HG03575 (cell line): ENCODE measurements at regions not wholly inside any gene's neighbourhood (a gene's known extent, or its start where the extent isn't known, plus 50 kb on each side); places are given as distances from the start of the nearest gene placed in this dataset.
"Not testable (repeated sequence)": the region's sequence is repeated elsewhere in the genome, so short reads cannot be mapped to it uniquely, and the experiment has no call there.

ENCODE experiments used
- ATAC-seq: cut with Tn5 transposase; IDR thresholded peaks from one replicate; pipeline ENCODE4 v1.9.1; 2021; ENCODE audit not compliant: unreplicated experiment, insufficient number of reproducible peaks, low FRiP score; ENCODE audit errors: extremely low read depth

DNA sequence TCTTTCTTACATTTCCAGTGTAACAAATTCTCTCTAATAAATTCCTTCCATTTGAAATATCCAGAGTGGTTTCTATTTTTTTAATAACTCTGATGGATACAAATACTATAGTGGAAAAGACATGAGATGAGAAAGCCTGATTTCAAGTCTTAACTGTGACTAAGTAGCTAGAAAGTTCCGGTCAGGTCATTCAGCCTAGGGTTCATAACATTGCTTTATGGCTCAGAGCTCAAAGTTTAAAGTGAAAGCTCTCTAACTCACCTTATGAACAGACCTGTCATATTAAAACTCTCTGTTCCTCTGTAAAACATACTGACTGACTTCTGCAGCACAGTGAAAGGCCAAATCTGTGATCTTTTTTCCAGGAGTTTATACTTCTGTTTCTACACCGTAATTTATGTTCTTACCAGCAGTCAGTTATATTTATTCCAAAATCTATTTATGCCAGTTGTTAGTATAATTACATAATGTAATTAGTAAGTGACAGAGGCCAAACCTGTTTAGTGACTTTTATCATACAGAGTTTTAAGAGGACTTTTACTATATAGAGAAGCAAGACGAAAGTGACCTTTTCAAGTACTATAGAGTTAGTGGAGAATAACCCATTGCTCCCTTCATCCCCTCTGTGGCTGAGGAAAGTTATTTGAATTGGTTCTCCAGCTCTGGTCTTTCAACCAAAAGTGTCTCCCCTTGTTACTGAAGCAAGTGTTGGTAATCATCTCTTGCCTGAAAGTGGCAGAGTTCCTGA lies 118.8 kb upstream of the PDE1A start:
- peak; percentile 73 for ATAC-seq

DNA sequence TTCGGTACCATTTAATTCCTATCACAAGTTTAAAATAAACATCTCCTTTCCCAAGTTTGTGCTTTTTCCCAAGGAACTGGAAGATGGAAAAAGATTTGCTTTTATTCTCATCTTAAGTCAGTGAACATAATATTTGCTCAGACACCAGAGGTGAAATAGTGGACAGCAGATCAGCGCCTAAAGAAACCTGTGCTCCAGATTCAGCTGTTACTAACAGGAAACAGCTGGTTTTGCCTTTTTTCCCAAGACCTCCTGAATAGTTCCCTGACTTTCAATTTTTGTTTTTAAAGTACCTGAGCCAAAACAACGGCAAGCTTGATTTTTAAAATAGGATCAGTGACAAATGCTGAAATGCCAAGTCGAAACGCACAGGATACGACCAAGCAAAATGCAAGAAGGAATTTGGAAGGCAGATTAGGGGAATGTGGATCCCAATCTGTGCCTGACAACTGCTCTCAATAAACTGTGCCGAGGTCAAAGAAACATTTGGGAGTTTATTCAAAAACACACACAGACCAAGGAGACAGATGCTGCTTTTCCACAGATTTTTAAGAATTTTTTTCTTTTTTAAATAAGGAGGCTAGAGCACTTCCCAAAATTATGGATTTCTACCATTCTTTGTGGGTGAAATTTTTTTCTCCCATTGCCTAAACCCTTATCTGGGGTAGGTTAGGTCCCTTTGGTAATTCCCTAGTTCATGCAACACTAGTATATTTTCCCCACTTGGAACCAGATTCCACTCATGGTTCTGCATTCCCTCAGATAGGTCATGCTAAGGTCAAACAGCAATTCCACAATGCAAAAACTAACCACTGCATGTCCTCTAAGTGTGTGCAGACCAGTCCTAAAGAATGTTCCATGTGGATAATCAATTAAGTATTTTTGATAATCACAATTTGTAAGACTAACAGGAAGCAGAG lies 121.5 kb upstream of the PDE1A start:
- ATAC-seq, result no peak

DNA sequence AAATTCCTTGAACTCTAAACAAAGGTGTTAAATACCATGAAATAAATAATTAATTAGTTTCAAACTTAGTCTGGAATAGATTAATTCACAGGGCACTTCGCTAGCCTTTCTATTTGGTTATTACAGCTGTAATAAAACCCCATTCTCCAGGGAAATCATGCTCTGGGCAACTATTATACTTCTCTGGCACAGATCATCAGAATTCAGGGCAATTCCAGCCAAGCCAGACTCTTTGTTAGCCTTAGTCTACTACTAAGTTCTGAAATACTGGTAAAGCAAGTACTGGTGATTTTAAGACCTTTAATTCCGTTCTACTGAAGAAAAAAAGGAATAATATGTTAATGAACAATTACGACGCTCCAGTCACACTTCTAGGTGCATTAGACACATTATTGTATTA lies 123.4 kb upstream of the PDE1A start:
- no peak for ATAC-seq

DNA sequence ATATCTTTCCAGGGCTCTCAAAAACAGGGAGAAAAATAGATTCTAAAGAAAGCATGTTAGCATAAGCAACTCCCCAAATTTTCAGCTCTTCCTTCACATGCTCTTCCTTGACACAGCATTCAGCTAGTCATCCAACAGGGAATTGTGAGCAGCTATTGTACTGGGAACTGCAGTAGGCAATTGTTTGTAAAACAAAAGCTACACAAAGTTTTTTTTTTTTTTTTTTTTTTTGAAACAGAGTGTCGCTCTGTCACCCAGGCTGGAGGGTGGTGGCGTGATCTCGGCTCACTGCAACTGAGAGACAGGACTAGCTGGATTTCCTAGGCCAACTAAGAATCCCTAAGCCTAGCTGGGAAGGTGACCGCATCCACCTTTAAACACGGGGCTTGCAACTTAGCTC lies 125.4 kb upstream of the PDE1A start:
- not testable (repeated sequence) for ATAC-seq

DNA sequence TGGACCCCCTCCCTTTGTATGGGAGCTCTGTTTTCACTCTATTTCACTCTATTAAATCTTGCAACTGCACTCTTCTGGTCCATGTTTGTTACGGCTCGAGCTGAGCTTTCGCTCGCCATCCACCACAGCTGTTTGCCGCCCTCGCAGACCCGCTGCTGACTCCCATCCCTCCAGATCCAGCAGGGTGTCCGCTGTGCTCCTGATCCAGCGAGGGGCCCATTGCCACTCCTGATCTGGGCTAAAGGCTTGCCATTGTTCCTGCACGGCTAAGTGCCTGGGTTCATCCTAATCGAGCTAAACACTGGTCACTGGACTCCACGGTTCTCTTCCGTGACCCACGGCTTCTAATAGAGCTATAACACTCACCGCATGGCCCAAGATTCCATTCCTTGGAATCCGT lies 125.9 kb upstream of the PDE1A start:
- ATAC-seq, result not testable (repeated sequence)

DNA sequence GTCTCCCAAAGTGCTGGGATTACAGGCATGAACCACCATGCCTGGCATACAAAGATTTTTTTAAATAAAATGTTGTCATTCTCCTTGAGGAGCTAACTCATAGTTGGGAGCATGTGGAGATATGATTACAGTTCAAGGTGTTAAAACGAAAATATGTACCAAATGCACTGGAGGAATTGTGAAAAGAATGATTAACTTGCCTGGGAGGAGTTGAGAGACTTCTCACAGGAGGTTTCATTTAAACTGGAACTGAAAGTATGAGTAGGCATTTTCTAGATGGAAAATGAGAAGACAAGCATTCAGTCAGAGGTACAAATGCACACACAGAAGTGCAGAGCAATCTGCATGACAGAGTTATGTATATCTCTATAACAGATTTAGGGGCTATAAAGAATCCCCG lies 126.6 kb upstream of the PDE1A start:
- ATAC-seq, result peak; percentile 99

DNA sequence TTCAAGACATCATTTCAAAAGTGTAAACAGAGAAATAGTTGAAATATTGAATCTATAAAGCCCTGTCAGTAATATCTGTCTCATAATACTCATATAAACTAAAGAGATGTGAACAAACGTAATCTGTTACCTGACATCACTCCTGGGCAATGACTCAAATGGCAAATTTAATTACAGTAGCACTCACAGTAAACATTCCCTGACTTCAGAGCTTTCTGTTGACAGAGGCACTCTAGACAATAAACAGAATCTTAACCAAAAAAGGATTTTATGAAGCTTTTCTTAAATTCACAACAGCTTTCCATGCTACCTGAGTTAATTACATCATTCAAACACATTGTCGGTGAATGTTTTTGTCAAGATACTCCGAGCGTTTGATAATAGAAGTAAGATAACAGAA lies 128.1 kb upstream of the PDE1A start:
- ATAC-seq, result no peak

DNA sequence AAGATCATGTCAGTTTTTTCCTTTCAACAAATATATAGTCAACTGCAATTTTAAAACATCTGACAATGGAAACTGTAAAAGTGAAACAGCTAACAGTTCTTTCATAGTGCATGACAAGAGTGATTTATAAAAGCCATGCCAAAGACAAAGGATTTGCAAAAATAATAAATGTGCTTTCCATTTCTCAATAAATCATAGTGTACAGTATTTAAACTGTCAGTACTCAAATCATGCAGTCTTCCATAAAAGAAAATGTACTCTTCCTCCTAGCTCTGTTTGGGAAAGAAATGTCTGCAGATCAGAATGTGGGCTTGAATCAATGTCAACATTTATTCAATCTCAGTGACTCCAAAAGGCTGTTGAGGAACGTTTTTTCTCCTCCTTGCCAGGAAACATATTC lies 131.7 kb upstream of the PDE1A start:
- ATAC-seq, result no peak

DNA sequence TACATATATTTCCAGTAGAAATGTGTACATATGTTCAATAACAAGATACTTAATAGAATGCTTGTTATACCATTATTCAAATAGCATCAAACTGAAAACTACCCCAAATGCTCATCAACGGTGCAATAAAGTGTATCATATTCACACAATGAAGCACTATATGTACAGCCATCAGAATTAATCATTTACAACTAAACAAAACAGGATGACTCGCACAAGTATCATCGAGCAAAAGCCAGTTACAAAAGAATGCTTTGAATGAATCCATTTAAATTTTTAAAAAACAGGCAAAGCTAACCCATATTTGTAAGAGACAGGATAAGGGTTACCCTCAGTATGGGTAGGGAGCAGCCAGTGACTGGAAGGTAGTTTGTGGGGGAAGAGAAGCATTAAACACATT lies 132.8 kb upstream of the PDE1A start:
- no peak for ATAC-seq

DNA sequence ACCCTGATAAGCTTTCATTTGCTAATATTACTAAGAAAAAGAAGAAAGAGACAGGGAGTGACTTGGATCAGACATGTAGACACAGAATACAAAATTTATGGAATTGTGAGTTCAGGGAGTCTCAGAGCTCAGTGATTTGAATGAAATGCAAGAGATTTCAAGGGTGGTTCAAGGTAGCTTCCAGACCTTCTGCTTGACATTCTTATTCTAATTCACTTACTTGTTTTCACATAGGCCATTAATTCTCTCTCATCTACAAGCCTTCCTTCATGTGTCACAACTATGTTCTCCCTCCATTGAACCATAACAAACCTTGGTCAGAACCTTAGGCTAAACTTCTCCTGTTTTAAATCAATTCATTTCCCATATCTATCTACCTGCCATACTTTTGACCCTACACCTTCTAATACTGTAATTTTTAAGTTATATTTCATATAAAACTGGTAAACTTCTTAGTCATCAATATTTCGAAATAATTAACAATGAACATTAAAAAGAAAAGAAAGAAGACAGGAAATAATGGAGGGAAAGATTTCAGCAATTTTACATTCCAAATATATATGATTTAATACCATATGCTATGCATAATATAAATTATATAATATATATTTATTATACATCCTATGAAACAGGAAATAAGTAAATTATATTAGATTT lies 139.2 kb upstream of the PDE1A start:
- ATAC-seq, result no peak

DNA sequence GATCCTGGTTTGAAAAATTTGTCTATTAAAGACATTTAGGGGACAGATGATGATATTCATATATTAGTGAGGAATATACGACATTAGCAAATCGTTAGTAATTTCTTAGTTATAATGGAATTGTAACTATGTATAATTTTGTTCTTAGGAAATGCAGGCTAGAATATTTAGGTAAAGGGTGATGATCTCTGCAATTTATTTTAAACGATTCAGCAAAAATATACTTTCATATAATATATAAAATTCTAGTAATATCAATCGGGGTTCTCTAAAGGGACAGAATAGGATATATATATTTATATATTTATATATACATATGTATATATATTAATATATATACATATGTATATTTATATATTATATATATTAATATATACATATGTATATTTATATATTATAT lies 142.5 kb upstream of the DNAJC10 start:
- ATAC-seq, result no peak

DNA sequence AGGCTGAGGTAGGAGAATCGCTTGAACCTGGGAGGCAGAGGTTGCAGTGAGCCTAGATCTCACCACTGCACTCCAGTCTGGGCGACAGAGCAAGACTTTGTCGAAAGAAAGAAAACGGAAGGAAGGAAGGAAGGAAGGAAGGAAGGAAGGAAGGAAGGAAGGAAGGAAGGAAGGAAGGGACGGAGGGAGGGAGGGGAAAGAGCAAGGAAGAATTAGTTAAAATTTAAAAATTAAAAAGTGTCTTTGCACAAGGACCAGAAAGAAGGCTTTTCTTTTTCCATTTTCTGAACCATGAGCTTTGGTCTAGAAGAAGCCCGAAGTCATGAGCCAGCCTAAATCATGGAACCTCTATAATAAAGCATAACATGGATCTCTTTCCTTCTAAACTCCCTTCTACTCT lies 138.2 kb upstream of the DNAJC10 start:
- no peak for ATAC-seq

DNA sequence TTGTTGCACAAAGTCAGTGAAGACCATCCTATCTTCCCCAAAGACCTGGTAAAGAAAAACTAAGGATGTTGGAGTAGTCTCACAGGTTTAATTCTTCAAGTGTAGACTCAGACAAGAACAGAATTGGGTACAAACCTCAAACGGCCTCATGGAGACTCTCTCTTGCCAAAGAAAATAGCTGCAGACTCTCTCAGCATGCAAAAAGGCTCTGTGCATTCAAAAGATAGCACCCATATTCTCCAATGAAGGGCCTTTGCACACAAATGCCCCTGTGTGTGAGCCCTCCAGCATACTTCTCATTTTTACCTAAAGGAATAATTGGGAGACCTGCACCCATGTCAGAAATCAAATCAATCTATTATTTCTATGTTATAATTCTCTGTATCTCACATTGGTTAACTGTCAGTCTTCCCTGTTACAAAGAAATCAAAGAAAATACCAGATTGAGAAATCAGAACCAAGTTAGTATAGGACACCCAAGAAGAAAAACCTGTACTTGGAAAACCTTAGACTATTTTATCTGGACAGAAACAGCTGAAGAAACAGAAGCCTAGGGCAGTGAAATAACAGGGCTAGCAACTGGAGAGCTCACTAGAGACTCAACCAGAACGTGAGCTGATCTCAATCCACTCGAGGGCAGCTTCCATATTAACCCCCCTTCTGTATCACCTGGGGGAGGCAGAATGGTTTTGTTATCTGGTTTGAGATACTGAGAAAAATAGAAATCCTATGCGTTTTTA lies 134.7 kb upstream of the DNAJC10 start:
- no peak for ATAC-seq

DNA sequence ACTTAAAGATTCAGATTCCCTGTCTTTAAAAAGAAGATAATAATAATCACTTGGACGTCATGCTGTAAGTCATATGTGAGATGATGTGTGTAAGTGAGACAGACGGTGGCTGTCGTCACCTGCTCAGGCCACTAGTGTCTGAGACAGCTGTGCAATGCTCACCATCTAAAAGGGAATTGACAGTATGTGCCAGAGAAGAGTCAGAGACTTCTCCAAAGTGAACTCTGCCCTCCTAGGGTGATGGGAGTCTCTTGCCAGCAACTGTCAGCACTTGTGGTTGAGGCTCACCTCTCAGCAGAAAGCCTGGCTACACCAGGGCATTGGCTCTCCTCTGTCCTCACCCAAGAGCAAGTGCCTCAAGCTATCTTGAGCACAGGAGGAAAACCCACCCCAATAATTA lies 131.6 kb upstream of the DNAJC10 start:
- ATAC-seq, result no peak

DNA sequence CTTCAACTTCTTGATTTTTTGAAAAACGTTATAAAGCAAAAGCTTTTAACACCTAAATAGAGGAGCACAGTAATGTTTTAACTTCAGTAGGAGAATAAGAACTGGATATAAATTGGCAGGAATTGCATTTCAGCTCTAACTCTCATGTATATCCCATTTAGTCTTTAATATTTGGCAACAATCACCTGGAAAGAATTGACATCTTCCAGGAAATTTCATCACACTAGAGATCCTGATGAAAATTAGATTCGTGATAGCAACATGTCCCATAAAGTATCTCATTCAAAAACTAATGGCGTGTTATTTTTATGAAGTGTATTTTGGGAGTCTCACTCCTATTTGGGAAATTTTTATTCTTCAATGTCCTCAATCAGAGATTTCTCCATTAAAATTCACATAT lies 131.1 kb upstream of the DNAJC10 start:
- ATAC-seq, result no peak

DNA sequence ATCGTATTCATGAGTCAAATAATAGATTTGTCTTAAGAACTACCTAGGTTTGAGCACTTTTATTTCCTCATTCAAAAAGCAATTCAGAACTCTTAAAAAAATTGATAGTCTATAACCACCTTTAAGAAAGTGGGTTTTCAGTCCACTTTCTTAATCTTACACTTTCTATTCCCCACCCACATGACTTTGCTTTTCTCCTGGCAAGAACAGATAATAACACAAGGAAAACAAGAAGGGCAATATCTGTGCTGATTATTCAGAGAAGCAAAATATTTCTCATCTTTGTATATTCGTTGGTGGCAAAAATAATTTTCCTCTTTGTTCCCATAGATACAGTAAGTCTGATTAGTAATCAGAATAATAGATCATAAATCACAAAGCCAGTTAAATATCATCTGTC lies 130.6 kb upstream of the DNAJC10 start:
- no peak for ATAC-seq

DNA sequence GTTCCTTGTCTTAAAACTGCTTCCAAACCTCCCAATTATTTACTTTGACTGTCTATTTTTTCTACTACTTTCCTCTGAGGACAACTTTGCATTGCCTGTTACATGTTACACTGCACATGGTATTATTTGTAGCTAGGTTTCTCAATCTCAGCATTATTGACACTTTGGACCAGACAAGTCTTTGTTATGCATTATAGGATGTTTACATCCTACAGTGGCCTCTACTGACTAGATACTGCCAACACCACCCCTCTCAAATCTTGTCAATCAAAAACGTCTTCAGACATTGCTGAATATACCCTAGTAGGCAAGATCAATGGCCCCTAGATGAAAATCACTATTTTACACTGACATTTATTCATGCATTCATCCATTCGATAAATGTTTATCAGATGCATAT lies 129.6 kb upstream of the DNAJC10 start:
- ATAC-seq, result no peak

DNA sequence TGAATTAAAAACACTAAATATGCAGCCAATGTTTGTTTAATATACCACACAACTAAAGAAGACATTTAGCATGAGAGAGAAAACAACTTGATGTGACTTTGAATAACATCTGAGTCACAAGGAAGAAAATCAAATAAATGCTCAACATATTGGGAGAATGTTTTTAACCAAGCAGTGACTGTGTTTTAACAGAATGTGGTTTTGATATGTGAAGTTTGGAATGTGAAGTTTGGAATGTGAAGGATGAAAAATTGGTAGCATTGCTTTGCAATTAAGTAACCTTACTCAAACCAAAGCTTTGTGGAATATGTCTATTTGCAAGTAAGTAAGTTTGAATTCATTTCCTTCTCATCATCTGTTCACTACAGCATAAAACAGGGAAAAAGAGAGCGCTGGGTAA lies 128.2 kb upstream of the DNAJC10 start:
- no peak for ATAC-seq

DNA sequence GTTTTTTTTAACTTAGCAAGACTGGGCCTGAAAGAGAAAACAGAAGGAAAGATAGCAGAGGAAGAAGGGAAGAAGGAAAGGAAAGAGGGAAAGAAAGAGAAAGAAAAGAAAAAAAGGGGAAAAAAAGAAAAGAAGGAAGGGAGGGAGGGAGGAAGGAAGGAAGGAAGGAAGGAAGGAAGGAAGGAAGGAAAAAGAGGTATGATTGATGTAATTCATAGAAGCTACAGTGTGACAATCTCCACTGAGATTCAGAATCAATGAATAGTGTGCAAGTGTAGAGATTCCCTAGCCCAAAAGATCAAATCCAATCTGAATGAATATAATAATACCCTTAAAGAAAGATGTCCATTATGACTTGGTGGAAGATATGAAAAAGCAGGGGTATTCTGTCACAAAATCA lies 126.9 kb upstream of the DNAJC10 start:
- ATAC-seq, result no peak
